H9 (cell line): ENCODE measurements at regions not wholly inside any gene's neighbourhood (a gene's known extent, or its start where the extent isn't known, plus 50 kb on each side); places are given as distances from the start of the nearest gene placed in this dataset.

Source experiments
- DNase-seq: peaks from one replicate; pipeline ENCODE4 v3.0.0-alpha.2; 2017
- H2AFZ ChIP-seq: one replicate; pipeline ENCODE4 v1.6.1; 2013; ENCODE audit warnings: mild to moderate bottlenecking, low read length, control low read depth, moderate library complexity
- H2AK5ac ChIP-seq: 2 replicates; pipeline ENCODE4 v1.6.1; 2013; ENCODE audit warnings: low read length, control low read depth, mixed read lengths; ENCODE audit not compliant: insufficient read length
- H2BK120ac ChIP-seq: one replicate; pipeline ENCODE4 v1.6.1; 2013; ENCODE audit warnings: low read depth, mild to moderate bottlenecking, low read length, control low read depth, inconsistent platforms; ENCODE audit not compliant: poor library complexity, severe bottlenecking
- H2BK12ac ChIP-seq: 2 replicates; pipeline ENCODE4 v1.6.1; 2013; ENCODE audit warnings: low read length, control low read depth, mixed read lengths, low read depth; ENCODE audit not compliant: insufficient read length
- H2BK15ac ChIP-seq: 2 replicates; pipeline ENCODE4 v1.6.1; 2013; ENCODE audit warnings: low read depth, low read length, control low read depth
- H2BK20ac ChIP-seq: one replicate; pipeline ENCODE4 v1.6.1; 2013; ENCODE audit warnings: low read depth, mild to moderate bottlenecking, low read length, control low read depth, inconsistent platforms; ENCODE audit not compliant: poor library complexity, severe bottlenecking
- H2BK5ac ChIP-seq: 2 replicates; pipeline ENCODE4 v1.6.1; 2013; ENCODE audit warnings: low read length, control low read depth, mixed read lengths; ENCODE audit not compliant: insufficient read length
- H3K14ac ChIP-seq: 2 replicates; pipeline ENCODE4 v1.6.1; 2013; ENCODE audit warnings: low read length, control low read depth; ENCODE audit not compliant: insufficient read depth
- H3K18ac ChIP-seq: 2 replicates; pipeline ENCODE4 v1.6.1; 2013; ENCODE audit warnings: low read depth, mild to moderate bottlenecking, mixed read lengths, low read length, control low read depth; ENCODE audit not compliant: insufficient read length
- H3K23ac ChIP-seq: 2 replicates; pipeline ENCODE4 v1.6.1; 2013; ENCODE audit warnings: low read length, control low read depth, mixed read lengths, low read depth; ENCODE audit not compliant: insufficient read length
- H3K23me2 ChIP-seq: 2 replicates; pipeline ENCODE4 v1.6.1; 2013; ENCODE audit warnings: low read depth, mild to moderate bottlenecking, mixed read lengths, low read length, control low read depth; ENCODE audit not compliant: insufficient read length, poor library complexity, severe bottlenecking
- H3K27ac ChIP-seq: 2 replicates; pipeline ENCODE4 v1.5.1; 2013; ENCODE audit warnings: low read length, control low read depth, mixed read lengths, low read depth; ENCODE audit not compliant: insufficient read length
- H3K27me3 ChIP-seq: 2 replicates; pipeline ENCODE4 v1.6.1; 2013; ENCODE audit warnings: low read length, control low read depth, inconsistent platforms; ENCODE audit not compliant: insufficient read depth
- H3K4ac ChIP-seq: 2 replicates; pipeline ENCODE4 v1.6.1; 2013; ENCODE audit warnings: low read depth, mild to moderate bottlenecking, control low read depth, inconsistent platforms, low read length, moderate library complexity
- H3K4me1 ChIP-seq: 2 replicates; pipeline ENCODE4 v1.6.1; 2013; ENCODE audit warnings: low read length, control low read depth, inconsistent platforms; ENCODE audit not compliant: insufficient read depth
- H3K4me2 ChIP-seq: 2 replicates; pipeline ENCODE4 v1.6.1; 2013; ENCODE audit warnings: low read length, control low read depth, mixed read lengths; ENCODE audit not compliant: insufficient read length, insufficient read depth
- H3K56ac ChIP-seq: 2 replicates; pipeline ENCODE4 v1.6.1; 2013; ENCODE audit warnings: low read depth, mild to moderate bottlenecking, mixed read lengths, low read length, control low read depth; ENCODE audit not compliant: insufficient read length
- H3K79me1 ChIP-seq: 2 replicates; pipeline ENCODE4 v1.6.1; 2013; ENCODE audit warnings: low read depth, mild to moderate bottlenecking, moderate library complexity, low read length, control low read depth, inconsistent platforms; ENCODE audit not compliant: insufficient read depth, poor library complexity, severe bottlenecking
- H3K79me2 ChIP-seq: 2 replicates; pipeline ENCODE4 v1.6.1; 2013; ENCODE audit warnings: low read length, control low read depth, inconsistent platforms; ENCODE audit not compliant: insufficient read depth
- H3K9ac ChIP-seq: 2 replicates; pipeline ENCODE4 v1.6.1; 2013; ENCODE audit warnings: low read length, control low read depth, mixed read lengths; ENCODE audit not compliant: insufficient read length; ENCODE audit errors: extremely low read depth
- H3K9me3 ChIP-seq: one replicate; pipeline ENCODE4 v1.6.1; 2013; ENCODE audit warnings: low read depth, low read length, inconsistent platforms; ENCODE audit not compliant: control insufficient read depth
- H3T11ph ChIP-seq: one replicate; pipeline ENCODE4 v1.6.1; 2013; ENCODE audit warnings: mild to moderate bottlenecking, low read length, control low read depth, inconsistent platforms
- H4K20me1 ChIP-seq: one replicate; pipeline ENCODE4 v1.6.1; 2013; ENCODE audit not compliant: control insufficient read depth, insufficient read length, insufficient read depth
- H4K5ac ChIP-seq: 2 replicates; pipeline ENCODE4 v1.6.1; 2013; ENCODE audit warnings: low read depth, mild to moderate bottlenecking, mixed read lengths, low read length, control low read depth; ENCODE audit not compliant: insufficient read length
- H4K8ac ChIP-seq: replicated peaks from 2 replicates; pipeline ENCODE4 v1.6.1; 2013; ENCODE audit warnings: low read length, control low read depth, mixed read lengths, low read depth; ENCODE audit not compliant: insufficient read length
- H4K91ac ChIP-seq: 2 replicates; pipeline ENCODE4 v1.6.1; 2013; ENCODE audit warnings: low read depth, mild to moderate bottlenecking, moderate library complexity, mixed read lengths, low read length, control low read depth; ENCODE audit not compliant: insufficient read length
- H3K27ac Mint-ChIP-seq, 3 experiments: 2 replicates in 2 of 3; 3 replicates in 1 of 3; pipeline ENCODE4 v1.8.0; 2020 to 2021; ENCODE audit warnings: mixed read lengths in 3 of 3, mild to moderate bottlenecking in 1 of 3, moderate library complexity in 1 of 3
- H3K27me3 Mint-ChIP-seq: 2 replicates; pipeline ENCODE4 v1.8.0; 2021; ENCODE audit warnings: low read depth, mild to moderate bottlenecking, moderate library complexity, mixed read lengths
- H3K36me3 Mint-ChIP-seq, 3 experiments: 2 replicates in 2 of 3; 3 replicates in 1 of 3; pipeline ENCODE4 v1.8.0; 2020 to 2021; ENCODE audit warnings: low read depth in 3 of 3, mixed read lengths in 3 of 3; ENCODE audit not compliant: insufficient read depth in 1 of 3
- H3K4me1 Mint-ChIP-seq, 2 experiments: 2 replicates each; pipeline ENCODE4 v1.8.0; 2020; ENCODE audit warnings: mixed read lengths in 2 of 2
- H3K4me3 Mint-ChIP-seq, 2 experiments: 2 replicates in 1 of 2; 3 replicates in 1 of 2; pipeline ENCODE4 v1.8.0; 2020 to 2021; ENCODE audit warnings: mild to moderate bottlenecking in 2 of 2, mixed read lengths in 2 of 2, moderate library complexity in 1 of 2
- H3K9me3 Mint-ChIP-seq, 2 experiments: 2 replicates in 1 of 2; 3 replicates in 1 of 2; pipeline ENCODE4 v1.8.0; 2020; ENCODE audit warnings: mild to moderate bottlenecking in 2 of 2, mixed read lengths in 2 of 2, moderate library complexity in 1 of 2
- WGBS: extraction: QIAGEN DNeasy Blood & Tissue Kit; methylation state at CpG from one replicate; pipeline ENCODE4 v1.1.7; 2013; ENCODE audit warnings: missing lambda C conversion rate, low lambda C conversion rate, mixed read lengths; ENCODE audit not compliant: insufficient read length; ENCODE audit errors: extremely low coverage; 5-methylcytosine and 5-hydroxymethylcytosine counted together
- TF ChIP-seq, protein P1 (sequence below): fragments of 200-600 bp; sonication (generic); conservative IDR thresholded peaks from 3 replicates; pipeline ENCODE4 v1.8.0; 2021; ENCODE audit warnings: antibody characterized with exemption, mild to moderate bottlenecking

DNA sequence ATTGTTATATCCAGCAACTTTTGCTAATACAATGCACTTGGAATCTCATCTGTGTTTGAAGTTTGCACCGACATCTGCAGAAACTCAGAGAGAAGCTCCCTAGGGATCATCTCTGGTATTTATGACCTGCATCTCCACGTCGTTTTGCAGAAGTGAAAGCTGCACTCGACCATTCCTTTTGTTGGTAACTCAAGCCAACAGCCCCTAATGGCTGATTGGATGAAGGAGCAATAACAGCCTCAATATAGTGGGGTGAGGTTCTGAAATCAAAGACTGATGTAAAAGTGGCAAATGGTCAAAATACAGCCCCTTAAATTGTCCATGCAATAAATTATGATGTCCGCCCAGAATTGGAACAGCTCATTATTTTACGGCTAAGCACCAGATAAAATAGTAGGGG lies 344.2 kb upstream of the KAZN start:
- no peaks in the 10 kb centered on the region for H3K27me3 ChIP-seq
- no peak overlapping the region for H4K8ac ChIP-seq
- H3K4me1 ChIP-seq, result peaks cover 2% of the 10 kb centered on the region; the same call in 1 of the 2 replicates
- no peak overlapping the region for H3K4ac ChIP-seq
- WGBS, result no CpG with 5 or more reads among the region's 6 CpGs
- H3K18ac ChIP-seq, result no peak overlapping the region
- no peaks in the 10 kb centered on the region for H3K9me3 ChIP-seq
- H3K4me2 ChIP-seq, result no peak overlapping the region
- no peak overlapping the region for H2BK20ac ChIP-seq
- no peak for DNase-seq
- H3K9ac ChIP-seq, result no peak overlapping the region
- H3K27ac Mint-ChIP-seq, result no peak overlapping the region; a peak in 1 of 7 replicates
- H3T11ph ChIP-seq, result no peak overlapping the region
- no peak overlapping the region for H2BK5ac ChIP-seq
- no peak overlapping the region for H2AK5ac ChIP-seq
- no peak overlapping the region for H3K4me3 Mint-ChIP-seq
- H4K5ac ChIP-seq, result no peak overlapping the region
- no peak overlapping the region for H2BK12ac ChIP-seq
- no peak overlapping the region for H3K56ac ChIP-seq
- H2BK120ac ChIP-seq, result no peak overlapping the region
- H2BK15ac ChIP-seq, result no peak overlapping the region
- H4K20me1 ChIP-seq, result no peaks in the 10 kb centered on the region
- H3K27me3 Mint-ChIP-seq, result no peaks in the 10 kb centered on the region
- TF ChIP-seq, protein P1, sequence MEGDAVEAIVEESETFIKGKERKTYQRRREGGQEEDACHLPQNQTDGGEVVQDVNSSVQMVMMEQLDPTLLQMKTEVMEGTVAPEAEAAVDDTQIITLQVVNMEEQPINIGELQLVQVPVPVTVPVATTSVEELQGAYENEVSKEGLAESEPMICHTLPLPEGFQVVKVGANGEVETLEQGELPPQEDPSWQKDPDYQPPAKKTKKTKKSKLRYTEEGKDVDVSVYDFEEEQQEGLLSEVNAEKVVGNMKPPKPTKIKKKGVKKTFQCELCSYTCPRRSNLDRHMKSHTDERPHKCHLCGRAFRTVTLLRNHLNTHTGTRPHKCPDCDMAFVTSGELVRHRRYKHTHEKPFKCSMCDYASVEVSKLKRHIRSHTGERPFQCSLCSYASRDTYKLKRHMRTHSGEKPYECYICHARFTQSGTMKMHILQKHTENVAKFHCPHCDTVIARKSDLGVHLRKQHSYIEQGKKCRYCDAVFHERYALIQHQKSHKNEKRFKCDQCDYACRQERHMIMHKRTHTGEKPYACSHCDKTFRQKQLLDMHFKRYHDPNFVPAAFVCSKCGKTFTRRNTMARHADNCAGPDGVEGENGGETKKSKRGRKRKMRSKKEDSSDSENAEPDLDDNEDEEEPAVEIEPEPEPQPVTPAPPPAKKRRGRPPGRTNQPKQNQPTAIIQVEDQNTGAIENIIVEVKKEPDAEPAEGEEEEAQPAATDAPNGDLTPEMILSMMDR, result no peak
- H3K23ac ChIP-seq, result no peak overlapping the region
- H3K79me1 ChIP-seq, result no peaks in the 10 kb centered on the region
- no peak overlapping the region for H2AFZ ChIP-seq
- no peaks in the 10 kb centered on the region; a peak in 1 of 7 replicates for H3K36me3 Mint-ChIP-seq
- no peaks in the 10 kb centered on the region for H3K23me2 ChIP-seq
- no peaks in the 10 kb centered on the region for H3K79me2 ChIP-seq
- H3K4me1 Mint-ChIP-seq, result peaks cover 13 to 20% of the 10 kb centered on the region in 2 experiments
- H3K14ac ChIP-seq, result no peak overlapping the region
- H3K27ac ChIP-seq, result no peak overlapping the region
- no peaks in the 10 kb centered on the region; a peak in 1 of 5 replicates for H3K9me3 Mint-ChIP-seq
- no peak overlapping the region for H4K91ac ChIP-seq
